GM23338 (cell line): ENCODE measurements at regions not wholly inside any gene's neighbourhood (a gene's known extent, or its start where the extent isn't known, plus 50 kb on each side); places are given as distances from the start of the nearest gene placed in this dataset.
"Not testable (repeated sequence)": the region's sequence is repeated elsewhere in the genome, so short reads cannot be mapped to it uniquely, and the experiment has no call there.

Experiments used
- ATAC-seq: fragments of 200-7000 bp; cut with Tn5 transposase; 3 replicates; pipeline ENCODE4 v1.9.1; 2020
- DNase-seq: peaks from one replicate; pipeline ENCODE4 v3.0.0-alpha.2; 2015; ENCODE audit warnings: low spot score
- H2AFZ ChIP-seq: fragments of 200-600 bp; sonication (generic); 2 replicates; pipeline ENCODE4 v1.8.0; 2016; ENCODE audit warnings: antibody characterized with exemption, mild to moderate bottlenecking, moderate library complexity
- H3F3A ChIP-seq: fragments of 200-600 bp; sonication (generic); replicated peaks from 2 replicates; pipeline ENCODE4 v1.8.0; 2017; ENCODE audit warnings: antibody characterized with exemption, mixed run types, low read depth
- H3K27ac ChIP-seq: fragments of 200-600 bp; sonication (generic); 2 replicates; pipeline ENCODE4 v1.6.1; 2016; ENCODE audit warnings: low read depth
- H3K27me3 ChIP-seq: fragments of 200-600 bp; sonication (generic); 2 replicates; pipeline ENCODE4 v1.8.0; 2016; ENCODE audit warnings: mild to moderate bottlenecking, mixed run types, moderate library complexity; ENCODE audit not compliant: insufficient read depth
- H3K36me3 ChIP-seq: fragments of 200-600 bp; sonication (generic); 2 replicates; pipeline ENCODE4 v1.8.0; 2016; ENCODE audit warnings: mild to moderate bottlenecking; ENCODE audit not compliant: insufficient read depth
- H3K4me1 ChIP-seq: fragments of 200-600 bp; sonication (generic); 2 replicates; pipeline ENCODE4 v1.8.0; 2016; ENCODE audit warnings: mild to moderate bottlenecking, moderate library complexity; ENCODE audit not compliant: insufficient read depth
- H3K4me2 ChIP-seq: fragments of 200-600 bp; sonication (generic); 2 replicates; pipeline ENCODE4 v1.7.1; 2017; ENCODE audit warnings: mixed run types
- H3K4me3 ChIP-seq: fragments of 200-600 bp; sonication (generic); 2 replicates; pipeline ENCODE4 v1.6.1; 2016; ENCODE audit warnings: mixed run types
- H3K79me2 ChIP-seq: fragments of 200-600 bp; sonication (generic); replicated peaks from 2 replicates; pipeline ENCODE4 v1.8.0; 2017; ENCODE audit warnings: mild to moderate bottlenecking; ENCODE audit not compliant: insufficient read depth
- H3K9me2 ChIP-seq: fragments of 200-600 bp; sonication (generic); 2 replicates; pipeline ENCODE4 v1.8.0; 2017; ENCODE audit not compliant: insufficient read depth
- H4K20me1 ChIP-seq: fragments of 200-600 bp; sonication (generic); replicated peaks from 2 replicates; pipeline ENCODE4 v1.8.0; 2017; ENCODE audit warnings: mild to moderate bottlenecking; ENCODE audit not compliant: insufficient read depth
- H3K27ac Mint-ChIP-seq: 2 replicates; pipeline ENCODE4 v1.8.0; 2020; ENCODE audit warnings: inconsistent platforms, mild to moderate bottlenecking, moderate library complexity, mixed read lengths
- H3K27me3 Mint-ChIP-seq: 3 replicates; pipeline ENCODE4 v1.8.0; 2022; ENCODE audit warnings: low read depth, mild to moderate bottlenecking, moderate library complexity, mixed read lengths, inconsistent platforms; ENCODE audit not compliant: insufficient read depth, poor library complexity
- H3K36me3 Mint-ChIP-seq: 3 replicates; pipeline ENCODE4 v1.8.0; 2021; ENCODE audit warnings: low read depth, mild to moderate bottlenecking, inconsistent platforms, moderate library complexity, mixed read lengths
- H3K4me1 Mint-ChIP-seq: 3 replicates; pipeline ENCODE4 v1.8.0; 2020; ENCODE audit warnings: mild to moderate bottlenecking, inconsistent platforms, mixed read lengths
- H3K4me3 Mint-ChIP-seq: 3 replicates; pipeline ENCODE4 v1.8.0; 2021; ENCODE audit warnings: moderate library complexity, mild to moderate bottlenecking, inconsistent platforms, mixed read lengths
- H3K9me3 Mint-ChIP-seq: 3 replicates; pipeline ENCODE4 v1.8.0; 2020; ENCODE audit warnings: moderate library complexity, mild to moderate bottlenecking, inconsistent platforms, mixed read lengths
- CREB1 ChIP-seq: fragments of 250-450 bp; sonication (Bioruptor Pico); IDR thresholded peaks from 2 replicates; pipeline ENCODE4 v1.5.0; 2020; ENCODE audit warnings: low read depth, mild to moderate bottlenecking, moderate library complexity
- ETS1 ChIP-seq: IDR thresholded peaks from 2 replicates; pipeline ENCODE4 v1.6.1; 2016; ENCODE audit warnings: antibody characterized with exemption
- EZH2 ChIP-seq: fragments of 200-600 bp; sonication (generic); IDR thresholded peaks from one replicate; pipeline ENCODE4 v1.8.0; 2017; ENCODE audit warnings: antibody characterized with exemption, mild to moderate bottlenecking, low read depth; ENCODE audit not compliant: unreplicated experiment
- JUNB ChIP-seq: IDR thresholded peaks from one replicate; pipeline ENCODE4 v1.6.1; 2016; ENCODE audit warnings: antibody characterized with exemption; ENCODE audit not compliant: unreplicated experiment
- STAT1 ChIP-seq: IDR thresholded peaks from one replicate; pipeline ENCODE4 v1.6.1; 2016; ENCODE audit warnings: antibody characterized with exemption; ENCODE audit not compliant: unreplicated experiment
- ZNF114 ChIP-seq: fragments of 250-450 bp; sonication (Bioruptor Pico); IDR thresholded peaks from 2 replicates; pipeline ENCODE4 v1.5.0; 2020; ENCODE audit warnings: mild to moderate bottlenecking, moderate library complexity
- ZNF331 ChIP-seq: fragments of 250-450 bp; sonication (Bioruptor Pico); IDR thresholded peaks from 2 replicates; pipeline ENCODE4 v1.5.0; 2020; ENCODE audit warnings: low read depth, mild to moderate bottlenecking, moderate library complexity
- ZNF462 ChIP-seq: fragments of 250-450 bp; sonication (Bioruptor Pico); IDR thresholded peaks from 2 replicates; pipeline ENCODE4 v1.5.0; 2020; ENCODE audit warnings: mild to moderate bottlenecking, moderate library complexity

- Mint-ChIP-seq H3K27ac (no peak overlapping the region), H3K4me3 (no peak overlapping the region), H3K4me1 (peaks cover 21% of the 10 kb centered on the region), H3K9me3 (no peaks in the 10 kb centered on the region; the same call in 2 of the 3 replicates), H3K27me3 (no peaks in the 10 kb centered on the region), H3K36me3 (peaks cover 4% of the 10 kb centered on the region; the same call in 2 of the 3 replicates)
- no peak overlapping the region for H3K4me2 ChIP-seq
- H3K27me3 ChIP-seq = no peaks in the 10 kb centered on the region
- H3K4me3 ChIP-seq = no peak overlapping the region
- no peak for DNase-seq
- no peaks in the 10 kb centered on the region; the same call in 1 of the 2 replicates for H3F3A ChIP-seq
- TF ChIP-seq ZNF114 (CRISPR knock-in tag) (no peak), ETS1 (no peak), CREB1 (CRISPR knock-in tag) (no peak), ZNF331 (CRISPR knock-in tag) (no peak), STAT1 (no peak), EZH2 (no peak), ZNF462 (CRISPR knock-in tag) (no peak), JUNB (no peak)
- peaks cover 13% of the 10 kb centered on the region for H3K9me2 ChIP-seq
- H3K79me2 ChIP-seq = no peaks in the 10 kb centered on the region
- no peak overlapping the region for H3K27ac ChIP-seq
- no peak overlapping the region for H2AFZ ChIP-seq
- peaks cover 15% of the 10 kb centered on the region for H3K4me1 ChIP-seq
- no peaks in the 10 kb centered on the region for H4K20me1 ChIP-seq
- no peak for ATAC-seq
- no peaks in the 10 kb centered on the region for H3K36me3 ChIP-seq
These were observed 246.3 kb downstream of the NUAK1 start for GRCh38 chr12:105892362-105892910.

- H3K27me3 Mint-ChIP-seq, H3K27ac ChIP-seq, H3K36me3 Mint-ChIP-seq, H3K36me3 ChIP-seq, H3K27ac Mint-ChIP-seq, H3K9me3 Mint-ChIP-seq, H3K79me2 ChIP-seq, H4K20me1 ChIP-seq, H2AFZ ChIP-seq, H3K4me3 Mint-ChIP-seq, ATAC-seq, DNase-seq, H3K27me3 ChIP-seq, H3F3A ChIP-seq, H3K4me3 ChIP-seq, H3K4me2 ChIP-seq: not testable (repeated sequence)
- Histone ChIP-seq H3K4me1 (peaks cover 21% of the 10 kb centered on the region), H3K9me2 (peaks cover 13% of the 10 kb centered on the region)
- peaks cover 30% of the 10 kb centered on the region for H3K4me1 Mint-ChIP-seq
These were observed 243.4 kb downstream of the NUAK1 start for GRCh38 chr12:105895197-105895832.
